ENCODE measurements at regions not wholly inside any gene's neighbourhood (a gene's known extent, or its start where the extent isn't known, plus 50 kb on each side); places are given as distances from the start of the nearest gene placed in this dataset.

DNA sequence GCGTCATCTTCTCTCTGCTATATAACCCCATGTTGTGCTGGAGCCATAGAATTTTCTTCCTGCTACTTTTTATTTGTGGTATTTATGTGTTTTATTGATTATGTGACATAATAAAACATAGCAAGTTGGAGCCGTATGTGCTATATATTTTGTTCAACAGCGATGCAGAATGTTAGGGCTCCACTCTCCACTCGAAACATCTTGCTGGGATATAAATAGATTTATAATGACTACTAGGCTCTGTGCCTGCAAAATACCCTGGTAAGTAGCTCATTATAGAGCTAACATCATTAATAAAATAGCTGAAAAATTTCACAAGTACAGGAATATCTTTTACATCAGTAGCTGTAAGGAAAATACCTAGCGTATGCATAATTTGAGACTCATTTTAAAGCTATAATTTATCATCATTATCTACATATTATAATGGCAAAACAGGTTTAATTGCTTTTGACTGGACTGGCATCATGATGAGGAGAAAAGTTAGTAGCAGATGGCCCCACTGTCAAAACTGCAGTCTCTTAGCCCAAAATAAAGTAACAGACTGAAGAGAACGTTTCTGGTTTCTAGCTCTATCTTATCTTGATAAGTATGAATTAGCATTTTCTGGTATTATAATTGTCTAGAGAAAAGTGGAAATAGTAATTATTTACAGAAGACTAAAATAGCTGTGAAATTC, 263.0 kb downstream of the NEDD1 start:
- no peak for TF ChIP-seq ZNF70 (CRISPR knock-in tag; IDR thresholded peaks at IDR 0.05)
- peak; percentile 60 for TF ChIP-seq TCF4 (CRISPR knock-in tag; IDR thresholded peaks at IDR 0.05; ENCODE audit: borderline replicate concordance)
- no peak for ATAC-seq

DNA sequence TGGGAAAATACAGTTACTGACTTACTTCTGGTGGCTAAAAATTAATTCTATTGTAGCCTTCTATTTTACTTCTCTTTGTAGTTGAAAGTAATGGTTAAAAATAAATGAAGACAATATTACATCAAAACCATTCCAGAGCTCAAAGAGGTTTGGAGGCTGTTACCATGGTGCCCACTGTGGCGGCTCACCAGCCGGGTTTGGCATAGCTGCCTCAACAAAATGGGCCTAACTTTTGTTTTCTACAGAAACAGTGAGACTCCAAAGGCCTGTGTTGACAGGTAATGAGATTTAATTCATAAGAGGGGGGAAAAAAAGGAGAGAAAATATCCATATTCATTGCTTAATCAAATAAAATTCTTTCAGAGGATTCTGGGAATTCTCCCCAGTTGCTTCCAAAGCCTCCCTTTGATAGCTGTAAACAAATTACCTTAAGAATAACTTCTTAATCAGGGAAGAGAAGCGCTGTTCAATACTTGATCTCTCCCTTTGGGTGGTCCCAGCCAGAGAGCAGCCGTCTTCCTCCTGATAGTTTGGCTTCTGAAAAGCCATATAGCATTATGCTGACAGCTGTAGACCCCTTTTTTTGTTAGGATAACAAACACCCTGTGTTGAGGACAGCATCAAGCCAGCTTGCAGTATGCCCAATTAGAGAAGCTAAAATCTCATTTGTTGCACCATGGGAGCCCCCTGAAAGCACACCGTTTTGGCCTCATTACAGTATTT, 266.8 kb downstream of the NEDD1 start:
- TF ChIP-seq, protein P1, sequence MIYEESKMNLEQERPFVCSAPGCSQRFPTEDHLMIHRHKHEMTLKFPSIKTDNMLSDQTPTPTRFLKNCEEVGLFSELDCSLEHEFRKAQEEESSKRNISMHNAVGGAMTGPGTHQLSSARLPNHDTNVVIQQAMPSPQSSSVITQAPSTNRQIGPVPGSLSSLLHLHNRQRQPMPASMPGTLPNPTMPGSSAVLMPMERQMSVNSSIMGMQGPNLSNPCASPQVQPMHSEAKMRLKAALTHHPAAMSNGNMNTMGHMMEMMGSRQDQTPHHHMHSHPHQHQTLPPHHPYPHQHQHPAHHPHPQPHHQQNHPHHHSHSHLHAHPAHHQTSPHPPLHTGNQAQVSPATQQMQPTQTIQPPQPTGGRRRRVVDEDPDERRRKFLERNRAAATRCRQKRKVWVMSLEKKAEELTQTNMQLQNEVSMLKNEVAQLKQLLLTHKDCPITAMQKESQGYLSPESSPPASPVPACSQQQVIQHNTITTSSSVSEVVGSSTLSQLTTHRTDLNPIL (CRISPR knock-in tag; IDR thresholded peaks at IDR 0.05; ENCODE audit: low read depth) = no peak
- ATAC-seq = no peak

DNA sequence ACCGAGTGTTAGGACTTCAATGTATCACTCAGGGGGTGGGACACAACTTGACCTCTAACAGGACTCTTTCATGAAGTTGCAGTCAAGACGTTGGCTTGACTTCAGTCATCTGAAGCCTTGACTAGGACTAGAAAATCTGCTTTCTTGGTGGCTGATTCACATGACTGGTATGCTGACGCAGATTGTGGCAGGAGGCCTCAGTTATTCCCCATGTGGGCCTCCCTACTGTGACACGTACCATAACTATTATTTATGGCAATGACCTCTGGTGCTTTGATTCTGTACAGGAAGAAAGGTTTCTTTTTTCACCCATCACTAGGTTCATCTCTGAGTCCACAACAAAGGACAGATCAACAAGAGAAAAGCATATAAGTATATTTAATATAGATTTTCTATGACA, 270.4 kb downstream of the NEDD1 start:
- TF ChIP-seq ZFP3 (CRISPR knock-in tag; IDR thresholded peaks at IDR 0.05) (no peak), CSDC2 (CRISPR knock-in tag; IDR thresholded peaks at IDR 0.05) (no peak), ZNF70 (CRISPR knock-in tag; IDR thresholded peaks at IDR 0.05) (no peak), ZC3H10 (CRISPR knock-in tag; IDR thresholded peaks at IDR 0.05) (no peak), ZFP30 (CRISPR knock-in tag; IDR thresholded peaks at IDR 0.05) (no peak), BACH2 (CRISPR knock-in tag; IDR thresholded peaks at IDR 0.05; ENCODE audit: borderline replicate concordance) (no peak), ESRRG (CRISPR knock-in tag; IDR thresholded peaks at IDR 0.05) (no peak), TOX (CRISPR knock-in tag; IDR thresholded peaks at IDR 0.05; ENCODE audit: borderline replicate concordance) (no peak), ZNF565 (CRISPR knock-in tag; conservative IDR thresholded peaks at IDR 0.05; ENCODE audit: low read depth) (no peak), ISL1 (CRISPR knock-in tag; IDR thresholded peaks at IDR 0.05) (no peak), ARNTL (CRISPR knock-in tag; IDR thresholded peaks at IDR 0.05; ENCODE audit: borderline replicate concordance, low read depth) (no peak), RARB (CRISPR knock-in tag; IDR thresholded peaks at IDR 0.05) (no peak)
- TF ChIP-seq, protein P2, sequence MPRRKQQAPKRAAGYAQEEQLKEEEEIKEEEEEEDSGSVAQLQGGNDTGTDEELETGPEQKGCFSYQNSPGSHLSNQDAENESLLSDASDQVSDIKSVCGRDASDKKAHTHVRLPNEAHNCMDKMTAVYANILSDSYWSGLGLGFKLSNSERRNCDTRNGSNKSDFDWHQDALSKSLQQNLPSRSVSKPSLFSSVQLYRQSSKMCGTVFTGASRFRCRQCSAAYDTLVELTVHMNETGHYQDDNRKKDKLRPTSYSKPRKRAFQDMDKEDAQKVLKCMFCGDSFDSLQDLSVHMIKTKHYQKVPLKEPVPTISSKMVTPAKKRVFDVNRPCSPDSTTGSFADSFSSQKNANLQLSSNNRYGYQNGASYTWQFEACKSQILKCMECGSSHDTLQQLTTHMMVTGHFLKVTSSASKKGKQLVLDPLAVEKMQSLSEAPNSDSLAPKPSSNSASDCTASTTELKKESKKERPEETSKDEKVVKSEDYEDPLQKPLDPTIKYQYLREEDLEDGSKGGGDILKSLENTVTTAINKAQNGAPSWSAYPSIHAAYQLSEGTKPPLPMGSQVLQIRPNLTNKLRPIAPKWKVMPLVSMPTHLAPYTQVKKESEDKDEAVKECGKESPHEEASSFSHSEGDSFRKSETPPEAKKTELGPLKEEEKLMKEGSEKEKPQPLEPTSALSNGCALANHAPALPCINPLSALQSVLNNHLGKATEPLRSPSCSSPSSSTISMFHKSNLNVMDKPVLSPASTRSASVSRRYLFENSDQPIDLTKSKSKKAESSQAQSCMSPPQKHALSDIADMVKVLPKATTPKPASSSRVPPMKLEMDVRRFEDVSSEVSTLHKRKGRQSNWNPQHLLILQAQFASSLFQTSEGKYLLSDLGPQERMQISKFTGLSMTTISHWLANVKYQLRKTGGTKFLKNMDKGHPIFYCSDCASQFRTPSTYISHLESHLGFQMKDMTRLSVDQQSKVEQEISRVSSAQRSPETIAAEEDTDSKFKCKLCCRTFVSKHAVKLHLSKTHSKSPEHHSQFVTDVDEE (CRISPR knock-in tag; IDR thresholded peaks at IDR 0.05) = no peak
- TF ChIP-seq, protein P1 (CRISPR knock-in tag; IDR thresholded peaks at IDR 0.05; ENCODE audit: low read depth) = no peak

DNA sequence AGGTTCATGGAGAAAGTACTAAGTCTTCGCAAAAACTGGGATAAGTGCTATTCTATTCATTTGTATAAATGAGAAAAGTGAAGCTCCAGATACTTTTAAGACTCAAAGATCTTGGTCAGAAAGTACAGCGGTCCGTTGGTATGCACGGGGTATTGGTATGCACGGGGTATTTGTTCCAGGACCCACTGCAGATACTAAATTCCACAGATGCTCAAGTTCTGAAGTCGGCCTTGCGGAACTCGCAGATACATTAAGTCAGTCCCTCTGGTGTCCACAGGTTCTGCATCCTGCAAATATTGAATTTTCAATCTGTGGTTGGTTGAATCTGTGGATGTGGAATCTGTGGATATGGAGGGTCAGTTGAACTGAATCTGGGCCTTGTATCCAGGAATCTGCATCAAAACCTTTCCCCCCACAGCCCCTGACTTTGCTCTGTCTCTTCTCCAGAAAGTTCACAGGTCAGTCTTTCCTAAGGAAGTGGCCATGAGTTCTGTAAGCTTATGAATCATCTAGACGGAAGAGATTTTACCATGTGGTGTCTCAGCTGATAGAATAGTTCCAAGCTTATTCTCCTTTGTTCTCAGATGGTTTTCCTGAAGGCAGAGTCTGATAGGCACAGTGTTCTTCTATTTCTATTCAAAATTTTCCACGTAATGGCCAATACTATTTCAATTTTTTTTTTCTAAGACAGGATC, 274.7 kb downstream of the NEDD1 start:
- no peak for ATAC-seq
- no peak for TF ChIP-seq ZFP3 (CRISPR knock-in tag; IDR thresholded peaks at IDR 0.05)
- TF ChIP-seq SNAI2 (CRISPR knock-in tag; IDR thresholded peaks at IDR 0.05) = no peak
- TF ChIP-seq, protein P3, sequence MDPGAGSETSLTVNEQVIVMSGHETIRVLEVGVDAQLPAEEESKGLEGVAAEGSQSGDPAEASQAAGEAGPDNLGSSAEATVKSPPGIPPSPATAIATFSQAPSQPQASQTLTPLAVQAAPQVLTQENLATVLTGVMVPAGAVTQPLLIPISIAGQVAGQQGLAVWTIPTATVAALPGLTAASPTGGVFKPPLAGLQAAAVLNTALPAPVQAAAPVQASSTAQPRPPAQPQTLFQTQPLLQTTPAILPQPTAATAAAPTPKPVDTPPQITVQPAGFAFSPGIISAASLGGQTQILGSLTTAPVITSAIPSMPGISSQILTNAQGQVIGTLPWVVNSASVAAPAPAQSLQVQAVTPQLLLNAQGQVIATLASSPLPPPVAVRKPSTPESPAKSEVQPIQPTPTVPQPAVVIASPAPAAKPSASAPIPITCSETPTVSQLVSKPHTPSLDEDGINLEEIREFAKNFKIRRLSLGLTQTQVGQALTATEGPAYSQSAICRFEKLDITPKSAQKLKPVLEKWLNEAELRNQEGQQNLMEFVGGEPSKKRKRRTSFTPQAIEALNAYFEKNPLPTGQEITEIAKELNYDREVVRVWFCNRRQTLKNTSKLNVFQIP (CRISPR knock-in tag; IDR thresholded peaks at IDR 0.05; ENCODE audit: borderline replicate concordance, low read depth) = no peak

More for the DNA sequence above, 270.4 kb downstream of the NEDD1 start:
- no peak for ATAC-seq

DNA sequence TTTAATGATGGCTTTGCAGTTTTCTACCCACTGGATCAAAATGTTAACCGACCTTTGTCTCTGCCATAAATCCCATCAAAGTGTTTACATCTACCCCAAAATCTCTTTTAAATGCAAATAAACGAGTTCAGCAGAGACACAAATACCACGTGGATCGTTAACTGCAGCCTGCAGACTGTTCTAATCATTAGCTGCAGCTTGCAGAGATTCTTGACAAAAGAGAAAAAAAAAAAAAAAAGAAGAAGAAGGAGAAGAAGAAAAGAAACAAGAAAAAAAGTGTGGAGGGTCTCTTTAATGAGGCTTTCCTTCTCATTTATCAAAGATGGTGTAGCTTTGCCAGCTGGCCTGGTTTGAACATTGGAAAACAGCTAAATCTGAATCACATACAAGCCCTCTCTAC, 275.7 kb downstream of the NEDD1 start:
- ATAC-seq = no peak
- TF ChIP-seq, protein P4, sequence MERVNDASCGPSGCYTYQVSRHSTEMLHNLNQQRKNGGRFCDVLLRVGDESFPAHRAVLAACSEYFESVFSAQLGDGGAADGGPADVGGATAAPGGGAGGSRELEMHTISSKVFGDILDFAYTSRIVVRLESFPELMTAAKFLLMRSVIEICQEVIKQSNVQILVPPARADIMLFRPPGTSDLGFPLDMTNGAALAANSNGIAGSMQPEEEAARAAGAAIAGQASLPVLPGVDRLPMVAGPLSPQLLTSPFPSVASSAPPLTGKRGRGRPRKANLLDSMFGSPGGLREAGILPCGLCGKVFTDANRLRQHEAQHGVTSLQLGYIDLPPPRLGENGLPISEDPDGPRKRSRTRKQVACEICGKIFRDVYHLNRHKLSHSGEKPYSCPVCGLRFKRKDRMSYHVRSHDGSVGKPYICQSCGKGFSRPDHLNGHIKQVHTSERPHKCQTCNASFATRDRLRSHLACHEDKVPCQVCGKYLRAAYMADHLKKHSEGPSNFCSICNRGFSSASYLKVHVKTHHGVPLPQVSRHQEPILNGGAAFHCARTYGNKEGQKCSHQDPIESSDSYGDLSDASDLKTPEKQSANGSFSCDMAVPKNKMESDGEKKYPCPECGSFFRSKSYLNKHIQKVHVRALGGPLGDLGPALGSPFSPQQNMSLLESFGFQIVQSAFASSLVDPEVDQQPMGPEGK (CRISPR knock-in tag; IDR thresholded peaks at IDR 0.05; ENCODE audit: borderline replicate concordance) = no peak
- TF ChIP-seq, protein P2 (CRISPR knock-in tag; IDR thresholded peaks at IDR 0.05) = no peak
- TF ChIP-seq ZNF565 (CRISPR knock-in tag; conservative IDR thresholded peaks at IDR 0.05; ENCODE audit: low read depth) = no peak
- no peak for TF ChIP-seq ZNF8 (CRISPR knock-in tag; IDR thresholded peaks at IDR 0.05)
- TF ChIP-seq PPARA (CRISPR knock-in tag; IDR thresholded peaks at IDR 0.05; ENCODE audit: borderline replicate concordance) = no peak
- TF ChIP-seq TOX (CRISPR knock-in tag; IDR thresholded peaks at IDR 0.05; ENCODE audit: borderline replicate concordance) = no peak

Data from SK-N-SH treated with all-trans-retinoic acid at 6 μM for 48 hours (cell line).